H1 (cell line): ENCODE measurements at regions not wholly inside any gene's neighbourhood (a gene's known extent, or its start where the extent isn't known, plus 50 kb on each side); places are given as distances from the start of the nearest gene placed in this dataset.

Source experiments
- CEBPB ChIP-seq: IDR thresholded peaks from 2 replicates; pipeline ENCODE4 v1.6.1; 2012; ENCODE audit warnings: low read depth, low read length
- EP300 ChIP-seq, 2 experiments: IDR thresholded peaks; 1 replicate in 1 of 2; 2 replicates in 1 of 2; pipeline ENCODE4 v1.6.1; 2011 to 2012; ENCODE audit warnings: low read depth in 2 of 2, low read length in 2 of 2, mild to moderate bottlenecking in 2 of 2, borderline replicate concordance in 1 of 2, inconsistent platforms in 1 of 2, moderate library complexity in 1 of 2
- HDAC2 ChIP-seq, 2 experiments: fragments of 300-600 bp in 1 of 2; sonication (generic) in 1 of 2; IDR thresholded peaks; 2 replicates each; pipeline ENCODE4 v1.6.1; 2011 to 2012; ENCODE audit warnings: low read depth in 2 of 2, low read length in 2 of 2, mild to moderate bottlenecking in 2 of 2, moderate library complexity in 2 of 2, borderline replicate concordance in 1 of 2, inconsistent platforms in 1 of 2
- KDM1A ChIP-seq: fragments of 200-600, 300-600 bp; sonication (generic); IDR thresholded peaks from 2 replicates; pipeline ENCODE4 v1.7.1; 2016; ENCODE audit warnings: mild to moderate bottlenecking, low read length, borderline replicate concordance
- KDM5A ChIP-seq: fragments of 200-600 bp; IDR thresholded peaks from 2 replicates; pipeline ENCODE4 v1.7.1; 2012; ENCODE audit warnings: mild to moderate bottlenecking, low read length, inconsistent platforms, mixed read lengths
- TF ChIP-seq, protein P1 (sequence below), 3 experiments: IDR thresholded peaks; 1 replicate in 2 of 3; 2 replicates in 1 of 3; pipeline versions ENCODE4 v1.5.1 to v1.6.1; 2011; ENCODE audit warnings: low read length in 3 of 3, mild to moderate bottlenecking in 3 of 3, inconsistent platforms in 2 of 3, low read depth in 1 of 3, moderate library complexity in 1 of 3; ENCODE audit not compliant: insufficient read depth in 1 of 3; ENCODE audit errors: control extremely low read depth in 1 of 3
- TF ChIP-seq, protein P2 (sequence below): IDR thresholded peaks from 2 replicates; pipeline ENCODE4 v1.6.1; 2012; ENCODE audit warnings: inconsistent platforms
- TF ChIP-seq, protein P3 (sequence below): IDR thresholded peaks from 2 replicates; pipeline ENCODE4 v1.6.1; 2012; ENCODE audit warnings: inconsistent platforms

DNA sequence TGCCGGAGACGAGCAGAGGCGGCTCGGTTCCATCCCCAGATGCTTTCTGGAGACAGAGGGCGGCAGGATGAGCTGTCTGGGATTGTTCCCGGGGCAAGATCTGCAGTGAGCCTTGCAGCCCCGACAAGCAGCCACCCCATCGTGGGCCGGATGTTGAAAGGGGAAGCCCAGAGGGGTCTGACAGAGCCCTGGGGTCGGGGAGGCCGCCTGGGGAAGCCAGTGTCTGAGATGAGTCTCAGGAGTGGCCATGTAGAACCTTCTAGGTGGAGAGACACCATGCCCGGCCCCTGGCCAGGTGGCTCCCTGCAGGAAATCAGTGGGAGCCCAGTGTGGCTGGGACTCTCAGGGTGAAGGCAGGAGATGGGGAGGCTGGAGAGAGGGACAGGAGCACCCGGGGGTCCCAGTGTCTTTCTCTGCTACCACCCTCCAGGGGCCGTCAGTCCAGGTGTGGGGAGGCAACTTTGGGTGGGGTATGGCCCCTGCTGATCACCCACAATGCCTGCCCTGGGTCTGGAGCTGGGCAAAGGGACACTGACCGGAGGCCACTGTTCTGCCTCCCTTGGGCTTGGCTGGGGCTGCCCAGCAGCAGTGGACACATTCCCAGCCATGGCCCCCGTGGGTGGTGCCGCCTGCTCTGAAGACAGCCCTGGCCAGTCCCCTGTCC lies 128.3 kb upstream of the HS6ST1 start:
- TF ChIP-seq, protein P1, sequence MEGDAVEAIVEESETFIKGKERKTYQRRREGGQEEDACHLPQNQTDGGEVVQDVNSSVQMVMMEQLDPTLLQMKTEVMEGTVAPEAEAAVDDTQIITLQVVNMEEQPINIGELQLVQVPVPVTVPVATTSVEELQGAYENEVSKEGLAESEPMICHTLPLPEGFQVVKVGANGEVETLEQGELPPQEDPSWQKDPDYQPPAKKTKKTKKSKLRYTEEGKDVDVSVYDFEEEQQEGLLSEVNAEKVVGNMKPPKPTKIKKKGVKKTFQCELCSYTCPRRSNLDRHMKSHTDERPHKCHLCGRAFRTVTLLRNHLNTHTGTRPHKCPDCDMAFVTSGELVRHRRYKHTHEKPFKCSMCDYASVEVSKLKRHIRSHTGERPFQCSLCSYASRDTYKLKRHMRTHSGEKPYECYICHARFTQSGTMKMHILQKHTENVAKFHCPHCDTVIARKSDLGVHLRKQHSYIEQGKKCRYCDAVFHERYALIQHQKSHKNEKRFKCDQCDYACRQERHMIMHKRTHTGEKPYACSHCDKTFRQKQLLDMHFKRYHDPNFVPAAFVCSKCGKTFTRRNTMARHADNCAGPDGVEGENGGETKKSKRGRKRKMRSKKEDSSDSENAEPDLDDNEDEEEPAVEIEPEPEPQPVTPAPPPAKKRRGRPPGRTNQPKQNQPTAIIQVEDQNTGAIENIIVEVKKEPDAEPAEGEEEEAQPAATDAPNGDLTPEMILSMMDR (IDR thresholded peaks at IDR 0.05; ENCODE audit: control extremely low read depth in 1 of 3, insufficient read depth in 1 of 3, low read depth in 1 of 3, low read length in 3 of 3), result no peak
- TF ChIP-seq, protein P2, sequence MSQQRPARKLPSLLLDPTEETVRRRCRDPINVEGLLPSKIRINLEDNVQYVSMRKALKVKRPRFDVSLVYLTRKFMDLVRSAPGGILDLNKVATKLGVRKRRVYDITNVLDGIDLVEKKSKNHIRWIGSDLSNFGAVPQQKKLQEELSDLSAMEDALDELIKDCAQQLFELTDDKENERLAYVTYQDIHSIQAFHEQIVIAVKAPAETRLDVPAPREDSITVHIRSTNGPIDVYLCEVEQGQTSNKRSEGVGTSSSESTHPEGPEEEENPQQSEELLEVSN, result no peak
- TF ChIP-seq KDM5A (no peak), EP300 (IDR thresholded peaks at IDR 0.05; ENCODE audit: borderline replicate concordance in 1 of 2, low read depth in 2 of 2, low read length in 2 of 2) (no peak), KDM1A (no peak), CEBPB (no peak), HDAC2 (IDR thresholded peaks at IDR 0.05; ENCODE audit: borderline replicate concordance in 1 of 2, low read depth in 2 of 2, low read length in 2 of 2) (no peak)
- TF ChIP-seq, protein P3, sequence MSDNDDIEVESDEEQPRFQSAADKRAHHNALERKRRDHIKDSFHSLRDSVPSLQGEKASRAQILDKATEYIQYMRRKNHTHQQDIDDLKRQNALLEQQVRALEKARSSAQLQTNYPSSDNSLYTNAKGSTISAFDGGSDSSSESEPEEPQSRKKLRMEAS, result no peak
